ENCODE measurements at regions not wholly inside any gene's neighbourhood (a gene's known extent, or its start where the extent isn't known, plus 50 kb on each side); places are given as distances from the start of the nearest gene placed in this dataset.

DNA sequence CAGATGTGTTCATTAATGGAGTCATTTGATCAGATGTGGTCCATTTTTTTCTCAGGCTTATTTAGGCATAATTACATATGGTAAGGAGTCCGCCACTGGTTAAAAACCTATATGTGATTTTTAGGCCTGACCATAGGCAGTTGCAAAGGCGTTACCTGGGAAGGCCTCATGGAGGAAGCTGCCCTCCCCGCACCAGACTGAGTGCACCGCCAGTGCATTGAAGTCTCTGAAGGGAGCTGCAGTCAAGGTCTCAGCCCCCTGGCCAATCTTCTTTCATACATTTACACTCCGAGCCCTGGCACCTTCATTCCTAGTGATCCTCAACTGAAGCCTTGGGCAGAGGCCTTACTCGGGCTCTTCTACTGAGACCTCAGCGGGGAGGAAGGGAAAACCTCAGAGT is 898.2 kb upstream of the AGA start:
- no TSS peak for BruUV-seq (replicated peaks)
- no peaks in the 10 kb centered on the region for H3K36me3 Mint-ChIP-seq (ENCODE audit: insufficient read depth, unreplicated experiment)
- TF ChIP-seq, protein P1, sequence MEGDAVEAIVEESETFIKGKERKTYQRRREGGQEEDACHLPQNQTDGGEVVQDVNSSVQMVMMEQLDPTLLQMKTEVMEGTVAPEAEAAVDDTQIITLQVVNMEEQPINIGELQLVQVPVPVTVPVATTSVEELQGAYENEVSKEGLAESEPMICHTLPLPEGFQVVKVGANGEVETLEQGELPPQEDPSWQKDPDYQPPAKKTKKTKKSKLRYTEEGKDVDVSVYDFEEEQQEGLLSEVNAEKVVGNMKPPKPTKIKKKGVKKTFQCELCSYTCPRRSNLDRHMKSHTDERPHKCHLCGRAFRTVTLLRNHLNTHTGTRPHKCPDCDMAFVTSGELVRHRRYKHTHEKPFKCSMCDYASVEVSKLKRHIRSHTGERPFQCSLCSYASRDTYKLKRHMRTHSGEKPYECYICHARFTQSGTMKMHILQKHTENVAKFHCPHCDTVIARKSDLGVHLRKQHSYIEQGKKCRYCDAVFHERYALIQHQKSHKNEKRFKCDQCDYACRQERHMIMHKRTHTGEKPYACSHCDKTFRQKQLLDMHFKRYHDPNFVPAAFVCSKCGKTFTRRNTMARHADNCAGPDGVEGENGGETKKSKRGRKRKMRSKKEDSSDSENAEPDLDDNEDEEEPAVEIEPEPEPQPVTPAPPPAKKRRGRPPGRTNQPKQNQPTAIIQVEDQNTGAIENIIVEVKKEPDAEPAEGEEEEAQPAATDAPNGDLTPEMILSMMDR (IDR thresholded peaks at IDR 0.05; ENCODE audit: unreplicated experiment): no peak

GRCh38 chr4:178344096-178344495 is 901.9 kb upstream of the AGA start:
- no peak for DNase-seq (ENCODE audit: unreplicated experiment)
- CTCF ChIA-PET: no interaction called here
- POLR2A ChIA-PET: no interaction called here
- BruUV-seq (replicated peaks): no TSS peak
- Mint-ChIP-seq H3K27ac (ENCODE audit: low read depth, unreplicated experiment) (no peak overlapping the region), H3K36me3 (ENCODE audit: insufficient read depth, unreplicated experiment) (no peaks in the 10 kb centered on the region), H3K4me1 (ENCODE audit: insufficient read depth, unreplicated experiment) (no peaks in the 10 kb centered on the region), H3K9me3 (ENCODE audit: unreplicated experiment) (no peaks in the 10 kb centered on the region), H3K27me3 (ENCODE audit: insufficient read depth, unreplicated experiment) (no peaks in the 10 kb centered on the region), H3K4me3 (ENCODE audit: unreplicated experiment) (no peak overlapping the region)
- intact Hi-C loops (cut with micrococcal nuclease): no loop called here
- TF ChIP-seq, protein P1 (IDR thresholded peaks at IDR 0.05; ENCODE audit: unreplicated experiment): no peak

More for the DNA sequence above, 898.2 kb upstream of the AGA start:
- H3K9me3 Mint-ChIP-seq (ENCODE audit: unreplicated experiment): no peaks in the 10 kb centered on the region
- H3K4me1 Mint-ChIP-seq (ENCODE audit: insufficient read depth, unreplicated experiment): no peaks in the 10 kb centered on the region
- H3K27ac Mint-ChIP-seq (ENCODE audit: low read depth, unreplicated experiment): no peak overlapping the region
- no peak for DNase-seq (ENCODE audit: unreplicated experiment)
- ChIA-PET CTCF (no interaction called here), POLR2A (no interaction called here)
- H3K27me3 Mint-ChIP-seq (ENCODE audit: insufficient read depth, unreplicated experiment): no peaks in the 10 kb centered on the region
- H3K4me3 Mint-ChIP-seq (ENCODE audit: unreplicated experiment): no peak overlapping the region
- intact Hi-C loops (cut with micrococcal nuclease): no loop called here

GRCh38 chr4:178347111-178347510 is 904.9 kb upstream of the AGA start:
- no peak overlapping the region for H3K4me3 Mint-ChIP-seq (ENCODE audit: unreplicated experiment)
- DNase-seq (ENCODE audit: unreplicated experiment): no peak
- BruUV-seq (replicated peaks): no TSS peak
- no peaks in the 10 kb centered on the region for H3K36me3 Mint-ChIP-seq (ENCODE audit: insufficient read depth, unreplicated experiment)
- no peak overlapping the region for H3K27ac Mint-ChIP-seq (ENCODE audit: low read depth, unreplicated experiment)
- H3K27me3 Mint-ChIP-seq (ENCODE audit: insufficient read depth, unreplicated experiment): no peaks in the 10 kb centered on the region
- H3K9me3 Mint-ChIP-seq (ENCODE audit: unreplicated experiment): no peaks in the 10 kb centered on the region
- intact Hi-C loops (cut with micrococcal nuclease): no loop called here
- TF ChIP-seq, protein P1 (IDR thresholded peaks at IDR 0.05; ENCODE audit: unreplicated experiment): no peak
- CTCF ChIA-PET: no interaction called here
- POLR2A ChIA-PET: no interaction called here
- no peaks in the 10 kb centered on the region for H3K4me1 Mint-ChIP-seq (ENCODE audit: insufficient read depth, unreplicated experiment)

DNA sequence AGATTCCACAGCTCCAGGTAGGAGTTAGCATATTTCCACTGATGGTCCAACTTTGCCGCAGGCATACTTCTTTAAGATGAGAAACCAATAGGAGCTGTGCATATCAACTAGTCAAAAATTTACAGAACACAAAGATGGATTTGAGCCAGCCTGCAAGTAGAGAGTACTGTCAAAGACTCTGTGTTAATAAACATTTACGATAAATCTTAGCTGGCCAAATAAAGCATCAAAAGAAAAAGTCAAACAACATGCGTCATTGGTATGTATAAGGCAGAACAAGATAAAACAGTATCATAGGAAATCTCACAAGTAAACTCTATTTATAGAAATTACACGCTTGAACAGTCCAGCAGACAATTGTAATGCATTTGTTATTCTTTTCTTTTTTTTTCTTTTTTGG is 907.4 kb upstream of the AGA start:
- CTCF ChIA-PET: interaction anchor here (0.6 to 0.7 kb wide), 2 partner anchors 27 to 1302 kb away, joined by 3 to 4 read pairs; no protein-coding TSS in a partner anchor
- TF ChIP-seq, protein P1 (IDR thresholded peaks at IDR 0.05; ENCODE audit: unreplicated experiment): no peak
- Mint-ChIP-seq H3K27ac (ENCODE audit: low read depth, unreplicated experiment) (no peak overlapping the region), H3K9me3 (ENCODE audit: unreplicated experiment) (no peaks in the 10 kb centered on the region), H3K4me3 (ENCODE audit: unreplicated experiment) (no peak overlapping the region), H3K27me3 (ENCODE audit: insufficient read depth, unreplicated experiment) (no peaks in the 10 kb centered on the region), H3K36me3 (ENCODE audit: insufficient read depth, unreplicated experiment) (no peaks in the 10 kb centered on the region), H3K4me1 (ENCODE audit: insufficient read depth, unreplicated experiment) (no peaks in the 10 kb centered on the region)
- no TSS peak for BruUV-seq (replicated peaks)
- intact Hi-C loops (cut with micrococcal nuclease): no loop called here
- no peak for DNase-seq (ENCODE audit: unreplicated experiment)
- POLR2A ChIA-PET: no interaction called here
